CD14-positive monocyte (primary cell): ENCODE measurements at regions not wholly inside any gene's neighbourhood (a gene's known extent, or its start where the extent isn't known, plus 50 kb on each side); places are given as distances from the start of the nearest gene placed in this dataset.

ENCODE experiments used
- DNase-seq, 3 donors: peaks; one replicate each; pipeline ENCODE4 v3.0.0-alpha.2; 2011 to 2022
- H2AFZ ChIP-seq: 2 replicates; pipeline ENCODE4 v1.6.0; 2012; ENCODE audit warnings: mild to moderate bottlenecking, low read depth, low read length, inconsistent platforms; ENCODE audit not compliant: insufficient read depth, poor library complexity, severe bottlenecking
- H3K27ac ChIP-seq, 2 donors: 1 replicate in 1 of 2; 2 replicates in 1 of 2; pipeline ENCODE4 v1.5.1; 2012 to 2013; ENCODE audit warnings: low read length in 2 of 2, control low read depth in 1 of 2, inconsistent platforms in 1 of 2, low read depth in 1 of 2, mild to moderate bottlenecking in 1 of 2
- H3K27me3 ChIP-seq, 2 donors: one replicate each; pipeline versions ENCODE4 v1.6.0 to v1.6.1; 2011 to 2013; ENCODE audit warnings: low read length in 2 of 2; ENCODE audit not compliant: control insufficient read depth in 2 of 2, insufficient read depth in 2 of 2
- H3K36me3 ChIP-seq, 2 donors: replicated peaks in 1 of 2; 1 replicate in 1 of 2; 2 replicates in 1 of 2; pipeline versions ENCODE4 v1.5.1 to v1.6.1; 2012 to 2013; ENCODE audit warnings: low read length in 2 of 2, control low read depth in 1 of 2, inconsistent platforms in 1 of 2, mild to moderate bottlenecking in 1 of 2; ENCODE audit not compliant: insufficient read depth in 2 of 2, control insufficient read depth in 1 of 2
- H3K4me1 ChIP-seq, 2 donors: 1 replicate in 1 of 2; 2 replicates in 1 of 2; pipeline versions ENCODE4 v1.5.1 to v1.6.1; 2012 to 2013; ENCODE audit warnings: low read length in 2 of 2, control low read depth in 1 of 2, inconsistent platforms in 1 of 2, mild to moderate bottlenecking in 1 of 2, moderate library complexity in 1 of 2; ENCODE audit not compliant: insufficient read depth in 2 of 2, control insufficient read depth in 1 of 2
- H3K4me2 ChIP-seq: replicated peaks from 2 replicates; pipeline ENCODE3; 2012; ENCODE audit warnings: low read length, moderate library complexity, mild to moderate bottlenecking; ENCODE audit not compliant: poor library complexity, severe bottlenecking; ENCODE audit errors: extremely low read depth
- H3K4me3 ChIP-seq, 3 experiments: fragments of 200-600 bp in 1 of 3; sonication (generic) in 1 of 3; replicated peaks in 1 of 3; 1 replicate in 2 of 3; 2 replicates in 1 of 3; pipeline ENCODE4 v1.5.1; 2011 to 2013; ENCODE audit warnings: low read length in 3 of 3, mild to moderate bottlenecking in 3 of 3, control low read depth in 2 of 3, low read depth in 2 of 3, inconsistent platforms in 1 of 3, moderate library complexity in 1 of 3
- H3K79me2 ChIP-seq: 2 replicates; pipeline ENCODE4 v1.6.0; 2012; ENCODE audit warnings: mild to moderate bottlenecking, control low read depth, inconsistent platforms, low read length, moderate library complexity; ENCODE audit not compliant: insufficient read depth
- H3K9ac ChIP-seq: 2 replicates; pipeline ENCODE4 v1.6.0; 2017; ENCODE audit warnings: low read length, mild to moderate bottlenecking; ENCODE audit not compliant: insufficient read depth, poor library complexity, severe bottlenecking
- H3K9me3 ChIP-seq, 2 donors: replicated peaks in 1 of 2; 1 replicate in 1 of 2; 2 replicates in 1 of 2; pipeline versions ENCODE4 v1.5.1 to v1.6.1; 2012 to 2013; ENCODE audit warnings: low read length in 2 of 2, control low read depth in 1 of 2; ENCODE audit not compliant: control insufficient read depth in 1 of 2, insufficient read depth in 1 of 2
- H4K20me1 ChIP-seq: 2 replicates; pipeline ENCODE4 v1.6.0; 2012; ENCODE audit warnings: mild to moderate bottlenecking, low read length, control low read depth, moderate library complexity; ENCODE audit not compliant: insufficient read depth
- H3K27ac Mint-ChIP-seq, 7 donors: one replicate each; pipeline ENCODE4 v1.8.0; 2020; ENCODE audit warnings: mild to moderate bottlenecking in 7 of 7, mixed read lengths in 7 of 7, moderate library complexity in 6 of 7, inconsistent platforms in 2 of 7
- H3K27me3 Mint-ChIP-seq, 3 donors: one replicate each; pipeline ENCODE4 v1.8.0; 2021 to 2022; ENCODE audit warnings: low read depth in 3 of 3, mild to moderate bottlenecking in 3 of 3, mixed read lengths in 3 of 3, moderate library complexity in 3 of 3, inconsistent platforms in 1 of 3
- H3K36me3 Mint-ChIP-seq, 2 donors: one replicate each; pipeline ENCODE4 v1.8.0; 2020; ENCODE audit warnings: mixed read lengths in 2 of 2, inconsistent platforms in 1 of 2, mild to moderate bottlenecking in 1 of 2
- H3K4me1 Mint-ChIP-seq: one replicate; pipeline ENCODE4 v1.8.0; 2020; ENCODE audit warnings: mild to moderate bottlenecking, mixed read lengths
- H3K4me3 Mint-ChIP-seq, 2 donors: one replicate each; pipeline ENCODE4 v1.8.0; 2020; ENCODE audit warnings: mild to moderate bottlenecking in 2 of 2, mixed read lengths in 2 of 2, moderate library complexity in 1 of 2
- H3K9me3 Mint-ChIP-seq, 7 donors: one replicate each; pipeline ENCODE4 v1.8.0; 2020 to 2022; ENCODE audit warnings: mixed read lengths in 7 of 7, mild to moderate bottlenecking in 6 of 7, moderate library complexity in 6 of 7, inconsistent platforms in 2 of 7
- WGBS: methylation state at CpG from one replicate; pipeline ENCODE4 v1.1.5; 2013; ENCODE audit warnings: missing lambda C conversion rate; ENCODE audit not compliant: insufficient coverage; 5-methylcytosine and 5-hydroxymethylcytosine counted together
- intact Hi-C, 2 donors: fragments of 100-400 bp; cut with micrococcal nuclease; formaldehyde crosslinking; loops; one replicate each; pipeline versions ENCODE4 v1.15.0 to v1.15.1; 2023
- TF ChIP-seq, protein P1 (sequence below): fragments of 200-600 bp; IDR thresholded peaks from one replicate; pipeline ENCODE4 v1.8.0; 2022; ENCODE audit warnings: antibody characterized with exemption, mild to moderate bottlenecking

DNA sequence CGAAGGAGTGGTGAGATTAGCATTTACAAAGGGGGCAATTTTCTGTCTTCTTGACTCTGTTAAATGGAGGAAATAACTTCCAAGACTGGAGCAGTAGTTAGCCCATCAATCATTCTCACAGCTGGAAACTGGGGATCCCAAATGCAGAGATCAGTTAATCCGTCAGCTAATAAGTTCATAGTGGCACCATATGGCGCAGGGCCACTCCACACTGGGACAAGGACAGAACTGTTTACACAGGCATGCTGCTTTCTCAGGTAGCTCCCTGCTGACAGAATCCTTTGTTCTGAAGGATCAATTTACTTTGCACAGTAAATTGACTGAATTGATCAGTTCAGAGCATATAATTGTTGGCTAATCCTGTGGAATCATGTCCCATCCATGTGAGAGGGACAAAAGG lies 395.7 kb downstream of the TMEM161B start:
- Histone ChIP-seq H4K20me1 (no peaks in the 10 kb centered on the region), H3K27ac (no peak overlapping the region), H3K4me1 (no peaks in the 10 kb centered on the region), H3K36me3 (no peaks in the 10 kb centered on the region), H3K4me2 (no peak overlapping the region), H3K9me3 (no peaks in the 10 kb centered on the region), H2AFZ (no peak overlapping the region), H3K9ac (no peak overlapping the region), H3K79me2 (no peaks in the 10 kb centered on the region), H3K4me3 (no peak overlapping the region), H3K27me3 (no peaks in the 10 kb centered on the region)
- 100% methylated on average over 2 of the region's 3 CpGs for WGBS
- Mint-ChIP-seq H3K27me3 (no peaks in the 10 kb centered on the region), H3K4me1 (no peaks in the 10 kb centered on the region), H3K9me3 (peaks cover 0 to 5% (median 0%) of the 10 kb centered on the region in 7 donors), H3K36me3 (no peaks in the 10 kb centered on the region), H3K4me3 (no peak overlapping the region), H3K27ac (no peak overlapping the region)
- intact Hi-C loops = no loop called here
- no peak for DNase-seq
- TF ChIP-seq, protein P1, sequence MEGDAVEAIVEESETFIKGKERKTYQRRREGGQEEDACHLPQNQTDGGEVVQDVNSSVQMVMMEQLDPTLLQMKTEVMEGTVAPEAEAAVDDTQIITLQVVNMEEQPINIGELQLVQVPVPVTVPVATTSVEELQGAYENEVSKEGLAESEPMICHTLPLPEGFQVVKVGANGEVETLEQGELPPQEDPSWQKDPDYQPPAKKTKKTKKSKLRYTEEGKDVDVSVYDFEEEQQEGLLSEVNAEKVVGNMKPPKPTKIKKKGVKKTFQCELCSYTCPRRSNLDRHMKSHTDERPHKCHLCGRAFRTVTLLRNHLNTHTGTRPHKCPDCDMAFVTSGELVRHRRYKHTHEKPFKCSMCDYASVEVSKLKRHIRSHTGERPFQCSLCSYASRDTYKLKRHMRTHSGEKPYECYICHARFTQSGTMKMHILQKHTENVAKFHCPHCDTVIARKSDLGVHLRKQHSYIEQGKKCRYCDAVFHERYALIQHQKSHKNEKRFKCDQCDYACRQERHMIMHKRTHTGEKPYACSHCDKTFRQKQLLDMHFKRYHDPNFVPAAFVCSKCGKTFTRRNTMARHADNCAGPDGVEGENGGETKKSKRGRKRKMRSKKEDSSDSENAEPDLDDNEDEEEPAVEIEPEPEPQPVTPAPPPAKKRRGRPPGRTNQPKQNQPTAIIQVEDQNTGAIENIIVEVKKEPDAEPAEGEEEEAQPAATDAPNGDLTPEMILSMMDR = no peak

DNA sequence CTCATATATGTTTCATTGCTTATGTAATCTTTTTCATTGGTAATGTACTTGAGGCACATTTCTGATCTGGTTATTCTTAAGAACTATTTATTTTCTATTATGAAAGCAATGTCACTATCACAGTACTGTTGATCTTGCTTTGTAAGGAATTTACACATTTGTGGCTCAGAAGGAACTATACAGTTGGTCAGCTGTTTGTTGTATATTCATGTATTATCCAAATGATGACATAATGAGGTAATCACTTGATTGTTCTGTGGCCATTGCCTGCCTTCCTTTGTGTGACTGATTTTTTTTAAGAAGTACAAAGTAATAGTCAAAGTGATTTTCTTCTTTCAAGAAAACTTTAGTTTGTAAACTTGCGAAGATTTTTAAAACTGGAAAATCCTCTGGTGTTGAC lies 399.9 kb downstream of the TMEM161B start:
- no peaks in the 10 kb centered on the region for H3K27me3 ChIP-seq
- Mint-ChIP-seq H3K36me3 (no peaks in the 10 kb centered on the region), H3K4me1 (no peaks in the 10 kb centered on the region), H3K4me3 (no peak overlapping the region), H3K27ac (no peak overlapping the region), H3K27me3 (no peaks in the 10 kb centered on the region), H3K9me3 (peaks cover 0 to 3% (median 0%) of the 10 kb centered on the region in 7 donors)
- TF ChIP-seq, protein P1 = no peak
- H4K20me1 ChIP-seq = no peaks in the 10 kb centered on the region
- no peaks in the 10 kb centered on the region for H3K79me2 ChIP-seq
- H2AFZ ChIP-seq = no peak overlapping the region
- no peaks in the 10 kb centered on the region for H3K4me1 ChIP-seq
- H3K36me3 ChIP-seq = no peaks in the 10 kb centered on the region
- intact Hi-C loops = no loop called here
- H3K4me2 ChIP-seq = no peak overlapping the region
- no peak for DNase-seq
- no peak overlapping the region for H3K9ac ChIP-seq
- H3K9me3 ChIP-seq = no peaks in the 10 kb centered on the region
- H3K27ac ChIP-seq = no peak overlapping the region
- H3K4me3 ChIP-seq = no peak overlapping the region
- no CpG with 5 or more reads among the region's 1 CpG for WGBS
